Type B pancreatic cell (in vitro differentiated cells): ENCODE measurements at regions not wholly inside any gene's neighbourhood (a gene's known extent, or its start where the extent isn't known, plus 50 kb on each side); places are given as distances from the start of the nearest gene placed in this dataset.

ENCODE experiments used
- DNase-seq: peaks from one replicate; pipeline ENCODE4 v3.0.0; 2021; ENCODE audit warnings: mixed read lengths; ENCODE audit not compliant: unreplicated experiment; ENCODE audit errors: extremely low spot score
- H3K27ac Mint-ChIP-seq: 2 replicates; pipeline ENCODE4 v1.8.0; 2021; ENCODE audit warnings: mild to moderate bottlenecking, mixed read lengths
- H3K27me3 Mint-ChIP-seq: 2 replicates; pipeline ENCODE4 v1.8.0; 2021; ENCODE audit warnings: mixed read lengths
- H3K36me3 Mint-ChIP-seq: 2 replicates; pipeline ENCODE4 v1.8.0; 2021; ENCODE audit warnings: mixed read lengths
- H3K4me1 Mint-ChIP-seq: one replicate; pipeline ENCODE4 v1.8.0; 2021; ENCODE audit warnings: mixed read lengths; ENCODE audit not compliant: unreplicated experiment
- H3K4me3 Mint-ChIP-seq: 2 replicates; pipeline ENCODE4 v1.8.0; 2021; ENCODE audit warnings: mild to moderate bottlenecking, mixed read lengths
- H3K9me3 Mint-ChIP-seq: 2 replicates; pipeline ENCODE4 v1.8.0; 2021; ENCODE audit warnings: mixed read lengths
- CTCF ChIP-seq: fragments of 200-600 bp; sonication (generic); conservative IDR thresholded peaks from 2 replicates; pipeline ENCODE4 v1.5.0; 2021; ENCODE audit warnings: antibody characterized with exemption, mild to moderate bottlenecking

GRCh38 chr6:144744720-144745119 lies 459.6 kb downstream of the UTRN start:
- peak overlapping the region; percentile 44 for H3K27ac Mint-ChIP-seq
- H3K27me3 Mint-ChIP-seq, result no peaks in the 10 kb centered on the region

GRCh38 chr6:144745439-144745838 lies 460.3 kb downstream of the UTRN start:
- H3K27ac Mint-ChIP-seq, result no peak overlapping the region
- no peak for TF ChIP-seq CTCF
- no peaks in the 10 kb centered on the region for H3K9me3 Mint-ChIP-seq
- no peak overlapping the region for H3K4me3 Mint-ChIP-seq
- H3K4me1 Mint-ChIP-seq, result peaks cover 4% of the 10 kb centered on the region
- H3K27me3 Mint-ChIP-seq, result no peaks in the 10 kb centered on the region
- H3K36me3 Mint-ChIP-seq, result peaks cover 4% of the 10 kb centered on the region
- no peak for DNase-seq

More at GRCh38 chr6:144744720-144745119, 459.6 kb downstream of the UTRN start:
- peaks cover 4% of the 10 kb centered on the region for H3K4me1 Mint-ChIP-seq
- TF ChIP-seq CTCF, result no peak
- no peak for DNase-seq
- peaks cover 4% of the 10 kb centered on the region for H3K36me3 Mint-ChIP-seq
- H3K9me3 Mint-ChIP-seq, result no peaks in the 10 kb centered on the region
- H3K4me3 Mint-ChIP-seq, result no peak overlapping the region

GRCh38 chr6:144746902-144747469 lies 461.9 kb downstream of the UTRN start:
- no peak for TF ChIP-seq CTCF
- Mint-ChIP-seq H3K4me3 (no peak overlapping the region), H3K27ac (no peak overlapping the region), H3K36me3 (peaks cover 8% of the 10 kb centered on the region), H3K4me1 (peaks cover 4% of the 10 kb centered on the region), H3K9me3 (no peaks in the 10 kb centered on the region), H3K27me3 (no peaks in the 10 kb centered on the region)
- DNase-seq, result no peak

- Mint-ChIP-seq H3K36me3 (peaks cover 15% of the 10 kb centered on the region), H3K4me1 (peaks cover 4% of the 10 kb centered on the region), H3K9me3 (no peaks in the 10 kb centered on the region), H3K27ac (no peak overlapping the region), H3K27me3 (no peaks in the 10 kb centered on the region), H3K4me3 (no peak overlapping the region)
- TF ChIP-seq CTCF, result no peak
- no peak for DNase-seq
Measured at GRCh38 chr6:144749263-144749662, 464.1 kb downstream of the UTRN start.

GRCh38 chr6:144753023-144753705 lies 468.0 kb downstream of the UTRN start:
- no peak for DNase-seq
- peaks cover 24% of the 10 kb centered on the region for H3K36me3 Mint-ChIP-seq
- no peaks in the 10 kb centered on the region for H3K9me3 Mint-ChIP-seq
- no peaks in the 10 kb centered on the region for H3K27me3 Mint-ChIP-seq
- H3K4me3 Mint-ChIP-seq, result no peak overlapping the region
- no peak overlapping the region for H3K27ac Mint-ChIP-seq
- no peak for TF ChIP-seq CTCF
- H3K4me1 Mint-ChIP-seq, result no peaks in the 10 kb centered on the region
